ENCODE measurements at regions not wholly inside any gene's neighbourhood (a gene's known extent, or its start where the extent isn't known, plus 50 kb on each side); places are given as distances from the start of the nearest gene placed in this dataset.
"Not testable (repeated sequence)": the region's sequence is repeated elsewhere in the genome, so short reads cannot be mapped to it uniquely, and the experiment has no call there.

DNA sequence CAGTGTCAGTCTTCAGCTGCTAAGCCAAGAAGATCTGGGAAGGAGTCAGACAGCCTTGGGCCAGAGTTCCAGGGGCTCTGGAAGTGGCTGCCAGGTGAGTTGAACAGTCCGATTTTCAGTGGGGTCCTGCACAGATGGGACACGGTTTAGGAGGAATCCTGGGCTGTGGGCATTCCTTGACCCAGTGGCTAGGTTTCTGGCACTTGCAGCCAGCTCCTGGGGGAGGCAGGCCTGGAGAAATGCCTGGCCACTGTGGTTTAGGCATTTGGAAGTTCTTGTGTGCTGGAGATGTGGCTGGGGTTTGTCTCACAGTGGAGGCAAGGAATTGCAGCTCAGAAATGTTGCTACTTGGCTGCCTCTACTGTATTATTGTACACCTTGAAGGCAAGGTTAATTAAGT lies 286.4 kb upstream of the C1orf174 start:
- FAIRE-seq; DNase-seq (ENCODE audit: low spot score in 2 of 2): not testable (repeated sequence)

GRCh38 chr1:4203501-4203900 lies 303.4 kb upstream of the C1orf174 start:
- DNase-seq (ENCODE audit: low spot score in 2 of 2) (no peak), FAIRE-seq (no peak)

GRCh38 chr1:4207183-4207582 lies 307.1 kb upstream of the C1orf174 start:
- FAIRE-seq, result no peak
- DNase-seq (ENCODE audit: low spot score in 2 of 2), result no peak

- FAIRE-seq (no peak), DNase-seq (ENCODE audit: low spot score in 2 of 2) (no peak)
Observed at GRCh38 chr1:4207842-4208692, 308.0 kb upstream of the C1orf174 start.

DNA sequence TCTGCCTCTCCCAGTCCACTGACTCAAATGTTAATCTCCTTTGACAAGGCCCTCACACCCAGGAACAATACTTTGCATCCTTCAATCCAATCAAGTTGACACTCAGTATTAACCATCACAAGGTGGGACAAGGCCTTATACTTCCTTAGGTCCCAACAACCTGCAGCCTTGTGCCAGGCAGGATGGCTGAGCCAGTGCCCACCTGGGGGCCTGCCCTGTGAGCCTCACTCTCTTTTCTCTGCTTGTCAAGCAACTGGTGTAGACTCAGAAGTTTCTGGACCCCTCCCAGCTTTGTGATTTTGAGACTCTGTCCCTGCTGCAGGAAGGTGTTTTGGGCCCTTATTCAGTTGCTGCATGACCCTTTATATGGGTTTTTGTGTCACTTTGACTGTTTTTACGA lies 310.0 kb upstream of the C1orf174 start:
- FAIRE-seq (no peak), DNase-seq (ENCODE audit: low spot score in 2 of 2) (no peak)

DNA sequence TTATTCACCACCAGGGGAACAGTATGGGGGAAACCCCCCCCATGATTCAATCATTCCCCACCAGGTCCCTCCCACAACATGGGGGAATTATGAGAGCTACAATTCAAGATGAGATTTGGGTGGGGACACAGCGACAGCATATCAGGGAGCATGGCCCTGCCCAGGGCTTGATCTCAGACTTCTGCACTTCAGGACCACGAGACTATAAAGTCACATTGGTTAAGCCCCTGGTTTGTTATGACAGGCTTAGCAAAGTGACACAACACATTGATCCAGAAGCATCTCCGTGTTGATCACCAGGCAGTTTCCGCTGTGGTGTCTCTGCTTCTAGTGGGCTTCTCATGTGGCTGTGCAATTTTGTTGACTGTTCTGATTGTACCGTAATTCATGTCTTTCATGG lies 312.7 kb upstream of the C1orf174 start:
- FAIRE-seq (no peak), DNase-seq (ENCODE audit: low spot score in 2 of 2) (no peak)

- no peak for FAIRE-seq
- DNase-seq (ENCODE audit: low spot score in 2 of 2), result no peak
Observed at GRCh38 chr1:4213366-4213973, 313.4 kb upstream of the C1orf174 start.

DNA sequence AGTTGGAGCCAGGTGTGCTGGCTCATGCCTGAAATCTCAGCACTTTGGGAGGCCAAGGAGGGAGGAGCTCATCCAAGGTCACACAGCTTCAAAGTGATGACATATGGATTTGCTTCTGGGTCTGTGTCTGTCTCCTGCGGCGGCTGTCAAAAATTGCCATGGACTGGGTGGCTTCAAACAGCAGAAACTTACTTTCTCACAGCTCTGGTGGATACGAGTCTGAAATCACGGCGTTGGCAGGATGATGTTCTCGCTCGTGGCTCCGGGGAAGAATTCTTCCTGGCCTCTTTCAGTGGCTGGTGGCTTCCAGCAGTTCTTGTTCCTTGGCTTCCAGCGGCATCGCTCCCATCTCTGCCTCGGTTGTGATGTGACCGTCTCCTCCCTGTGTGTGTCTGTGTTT lies 314.8 kb upstream of the C1orf174 start:
- FAIRE-seq (no peak), DNase-seq (ENCODE audit: low spot score in 2 of 2) (no peak)

DNA sequence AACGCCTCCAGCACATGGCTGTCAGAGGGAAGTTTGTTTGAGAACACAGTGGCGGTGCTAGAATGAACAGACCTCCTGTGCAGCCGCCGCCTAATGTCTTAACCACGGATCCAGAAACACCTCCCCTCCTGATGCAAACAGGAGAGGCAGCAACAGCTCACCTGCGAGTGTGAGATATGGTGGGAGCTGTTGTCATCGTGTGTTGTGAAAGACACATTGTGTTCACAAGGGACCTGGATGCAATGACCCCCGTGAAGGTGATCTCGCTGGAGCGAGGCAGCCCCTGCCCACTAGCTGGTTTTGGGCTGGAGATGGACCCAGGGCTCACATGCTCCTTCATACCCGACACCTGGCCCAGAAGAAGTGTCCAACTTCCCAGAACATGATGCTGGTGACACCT lies 315.3 kb upstream of the C1orf174 start:
- no peak for DNase-seq (ENCODE audit: low spot score in 2 of 2)

DNA sequence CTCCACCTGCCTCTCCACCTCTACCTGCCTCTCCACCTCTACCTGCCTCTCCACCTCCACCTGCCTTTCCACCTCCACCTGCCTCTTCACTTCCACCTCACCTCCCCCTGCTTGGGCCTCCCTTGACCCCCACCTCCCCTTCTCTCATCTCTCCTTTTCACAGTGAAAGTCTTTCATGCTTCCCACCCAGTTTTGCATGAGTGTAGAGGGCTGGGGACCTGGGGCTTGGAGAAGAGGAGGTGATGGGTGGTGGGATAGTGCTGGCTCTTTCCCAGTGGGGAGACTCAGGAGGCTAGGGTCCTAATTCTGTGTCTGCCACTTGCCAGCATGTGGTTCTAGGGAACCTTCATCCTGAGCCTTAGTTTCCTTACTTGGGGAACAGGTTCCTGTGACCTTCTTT lies 316.2 kb upstream of the C1orf174 start:
- DNase-seq (ENCODE audit: low spot score in 2 of 2), result no peak
- FAIRE-seq, result no peak

More for the DNA sequence above, 315.3 kb upstream of the C1orf174 start:
- FAIRE-seq, result no peak

- DNase-seq (ENCODE audit: low spot score in 2 of 2) (no peak), FAIRE-seq (no peak)
Observed at GRCh38 chr1:4218619-4219018, 318.5 kb upstream of the C1orf174 start.

- DNase-seq (ENCODE audit: low spot score in 2 of 2) (no peak), FAIRE-seq (no peak)
Observed at GRCh38 chr1:4219111-4219510, 319.0 kb upstream of the C1orf174 start.

DNA sequence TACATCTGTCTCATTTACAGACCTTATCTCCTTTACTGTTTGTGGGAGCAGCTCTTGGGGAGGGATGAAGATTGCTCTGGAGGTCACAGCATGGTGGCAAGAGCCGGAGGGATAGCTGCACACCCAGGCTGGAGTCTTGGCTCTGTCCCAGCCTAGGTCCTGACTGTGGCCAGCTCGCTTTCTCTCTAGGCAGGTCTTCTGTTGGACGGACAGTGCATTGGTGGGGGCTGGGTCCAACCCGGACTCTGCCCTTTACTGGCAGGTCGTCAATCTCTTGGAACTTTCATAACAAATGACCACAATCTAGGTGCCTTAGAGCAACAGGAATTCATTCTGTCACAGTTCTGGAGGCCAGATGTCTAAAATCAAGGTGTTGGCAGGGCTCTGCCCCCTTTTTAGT lies 319.8 kb upstream of the C1orf174 start:
- DNase-seq (ENCODE audit: low spot score in 2 of 2), result no peak
- no peak for FAIRE-seq

DNA sequence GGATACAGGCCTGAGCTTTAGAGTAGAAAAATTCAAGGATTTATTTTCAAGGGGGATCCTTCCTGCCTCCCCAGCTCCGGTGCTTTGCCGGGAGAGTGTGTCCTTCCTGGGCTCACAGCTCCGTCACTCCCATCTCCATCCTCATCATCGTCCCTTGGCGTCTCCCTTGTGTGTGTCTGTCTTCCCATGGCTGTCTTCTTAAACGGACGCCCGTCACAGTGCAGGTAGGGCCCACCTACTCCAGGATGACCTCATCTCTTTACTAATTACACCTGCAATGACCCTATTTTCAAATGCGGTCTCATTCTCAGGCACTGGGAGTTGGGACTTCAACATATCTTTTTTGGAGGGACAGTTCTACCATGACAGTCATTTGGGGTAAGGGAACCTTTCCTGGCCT lies 320.3 kb upstream of the C1orf174 start:
- DNase-seq (ENCODE audit: low spot score in 2 of 2), result no peak
- FAIRE-seq, result no peak

GRCh38 chr1:4221107-4221506 lies 321.0 kb upstream of the C1orf174 start:
- FAIRE-seq (no peak), DNase-seq (ENCODE audit: low spot score in 2 of 2) (no peak)

- FAIRE-seq, result no peak
- no peak for DNase-seq (ENCODE audit: low spot score in 2 of 2)
Observed at GRCh38 chr1:4224684-4225467, 324.8 kb upstream of the C1orf174 start.

DNA sequence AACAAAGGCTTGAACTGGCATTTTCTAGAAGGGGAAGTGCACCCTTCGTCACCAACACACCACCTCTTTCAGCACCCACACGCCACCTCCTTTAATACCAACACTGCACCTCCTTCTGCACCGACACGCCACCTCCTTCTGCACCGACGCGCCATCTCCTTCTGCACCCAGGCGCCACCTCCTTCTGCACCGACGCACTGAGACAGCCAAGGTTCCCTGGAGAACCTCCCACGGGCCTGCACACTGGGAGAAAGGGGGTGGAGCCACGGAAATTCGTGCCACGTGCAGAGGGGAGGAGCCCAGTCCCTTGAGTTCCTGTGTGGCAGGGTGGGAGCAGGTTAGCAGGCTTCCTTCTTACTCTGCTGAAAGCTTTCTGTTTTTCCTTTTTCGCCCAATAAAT lies 327.9 kb upstream of the C1orf174 start:
- FAIRE-seq (no peak), DNase-seq (ENCODE audit: low spot score in 2 of 2) (no peak)

DNA sequence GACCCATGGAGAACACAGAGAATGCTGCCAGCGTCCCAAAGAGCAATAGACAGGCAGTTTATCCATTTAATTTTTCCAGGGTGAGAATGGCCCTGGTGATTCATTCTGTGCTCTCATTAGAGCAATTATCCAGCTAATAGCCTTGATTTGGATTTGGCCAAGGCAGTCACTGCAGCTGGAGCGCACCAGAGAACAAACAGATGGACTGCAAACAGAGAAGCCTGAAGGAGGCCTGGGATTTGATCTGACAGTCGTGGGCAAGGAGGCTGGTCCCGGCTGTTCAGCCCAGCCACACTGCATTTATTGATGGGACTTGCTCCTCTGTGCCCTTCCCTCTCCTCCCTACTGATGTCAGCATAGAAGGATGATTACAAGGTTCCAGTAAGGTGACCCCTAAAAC lies 353.9 kb upstream of the C1orf174 start:
- no peak for FAIRE-seq

DNA sequence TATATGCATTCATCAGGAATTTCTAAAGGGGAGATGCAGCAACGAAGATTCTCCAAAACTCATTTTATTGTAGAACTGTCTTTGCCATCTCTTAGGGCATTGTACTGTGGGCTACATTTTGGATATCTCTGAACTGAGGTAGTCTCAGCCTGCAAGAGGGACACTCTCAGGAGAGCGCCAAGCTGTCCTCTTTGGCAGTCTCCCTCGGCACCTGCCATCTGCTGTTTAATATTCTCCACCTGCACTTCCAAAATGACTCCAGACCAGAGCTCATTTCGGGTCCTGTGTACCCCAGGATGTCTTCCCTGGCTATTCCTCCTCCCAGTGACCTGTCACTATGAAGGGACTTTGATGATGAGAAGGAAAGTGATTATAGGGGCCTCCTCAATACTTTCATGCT lies 356.3 kb upstream of the C1orf174 start:
- no peak for FAIRE-seq
- DNase-seq (ENCODE audit: low spot score in 2 of 2), result no peak

More for the DNA sequence above, 353.9 kb upstream of the C1orf174 start:
- no peak for DNase-seq (ENCODE audit: low spot score in 2 of 2)

GRCh38 chr1:4258146-4258777 lies 358.2 kb upstream of the C1orf174 start:
- DNase-seq (ENCODE audit: low spot score in 2 of 2); FAIRE-seq: not testable (repeated sequence)

DNA sequence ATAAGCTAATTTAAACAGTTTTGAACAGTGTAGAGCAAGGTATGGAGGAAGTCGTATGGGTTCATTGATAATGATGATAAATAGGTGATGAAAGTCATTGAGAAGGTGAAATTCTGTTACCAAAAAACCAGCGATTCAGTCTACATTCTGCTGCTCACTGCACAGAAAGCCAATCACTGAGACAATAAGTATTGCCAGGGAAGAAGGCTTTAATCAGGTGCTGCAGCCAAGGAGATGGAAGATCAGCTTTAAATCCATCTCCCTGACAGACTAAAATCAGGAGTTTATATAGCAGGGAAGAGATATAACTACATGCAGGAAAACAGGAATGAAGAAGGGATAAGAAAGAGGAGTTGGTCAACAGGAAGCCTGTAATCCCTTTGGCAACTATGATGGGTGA lies 361.3 kb upstream of the C1orf174 start:
- FAIRE-seq, result no peak
- DNase-seq (ENCODE audit: low spot score in 2 of 2), result no peak
